T-helper 22 cell (primary cell): ENCODE measurements at regions not wholly inside any gene's neighbourhood (a gene's known extent, or its start where the extent isn't known, plus 50 kb on each side); places are given as distances from the start of the nearest gene placed in this dataset.
"Not testable (repeated sequence)": the region's sequence is repeated elsewhere in the genome, so short reads cannot be mapped to it uniquely, and the experiment has no call there.

Experiments used
- DNase-seq: peaks from one replicate; pipeline ENCODE4 v3.0.0-alpha.2; 2020; ENCODE audit warnings: low read depth

GRCh38 chr6:151671195-151671594 lies 136.3 kb upstream of the ESR1 start:
- DNase-seq, result no peak

DNA sequence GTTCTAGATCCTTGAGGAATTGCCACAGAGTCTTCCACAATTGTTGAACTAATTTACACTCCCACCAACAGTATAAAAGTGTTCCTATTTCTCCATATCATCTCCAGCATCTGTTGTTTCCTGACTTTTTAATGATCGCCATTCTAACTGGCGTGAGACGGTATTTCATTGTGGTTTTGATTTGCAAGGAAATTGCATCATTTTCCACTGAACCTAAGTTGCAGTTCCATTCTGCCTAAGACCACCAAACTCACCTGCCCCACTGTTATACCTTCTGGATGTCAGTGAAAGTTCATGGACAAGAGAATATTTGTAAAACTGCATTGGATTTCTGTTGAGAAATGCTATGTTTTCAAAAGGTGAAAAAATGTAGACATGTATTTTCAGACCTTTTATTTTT lies 132.9 kb upstream of the ESR1 start:
- no peak for DNase-seq

DNA sequence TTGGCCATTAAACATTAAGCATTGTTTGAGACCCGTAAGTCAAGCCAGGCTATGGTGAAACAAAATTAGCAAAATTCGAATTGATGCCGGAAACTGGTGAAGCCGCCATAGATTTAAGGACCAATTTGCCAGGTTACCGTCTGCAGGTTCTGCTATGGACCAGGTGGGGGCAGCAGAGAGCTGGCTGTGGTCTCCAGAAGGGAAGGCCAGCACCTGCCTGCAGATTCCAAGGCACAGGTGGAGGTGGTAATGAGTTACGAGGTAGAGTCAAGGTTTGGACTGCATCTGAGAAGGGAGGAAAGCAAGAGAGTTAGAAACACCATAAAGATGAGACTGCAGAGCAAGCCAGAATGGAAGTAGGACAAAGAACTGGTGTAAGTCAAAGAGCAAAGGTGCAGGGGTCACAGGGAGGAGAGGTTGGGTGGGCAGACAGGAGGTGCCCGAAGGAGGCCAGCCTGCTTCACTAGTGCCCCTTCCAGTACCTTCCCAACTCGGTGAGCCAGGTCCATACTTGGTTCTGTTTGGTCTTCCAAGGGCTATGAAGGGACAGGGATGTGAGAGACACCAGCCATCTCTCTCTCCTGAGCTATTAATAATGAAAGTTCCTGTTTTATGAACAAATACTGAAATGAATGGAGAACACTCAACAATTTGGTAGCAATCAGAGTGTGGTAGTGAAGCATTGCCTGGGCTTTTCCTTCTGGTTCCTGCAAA lies 131.6 kb upstream of the ESR1 start:
- DNase-seq, result peak; percentile 6

- DNase-seq, result no peak
Measured at GRCh38 chr6:151676460-151676945, 131.0 kb upstream of the ESR1 start.

DNA sequence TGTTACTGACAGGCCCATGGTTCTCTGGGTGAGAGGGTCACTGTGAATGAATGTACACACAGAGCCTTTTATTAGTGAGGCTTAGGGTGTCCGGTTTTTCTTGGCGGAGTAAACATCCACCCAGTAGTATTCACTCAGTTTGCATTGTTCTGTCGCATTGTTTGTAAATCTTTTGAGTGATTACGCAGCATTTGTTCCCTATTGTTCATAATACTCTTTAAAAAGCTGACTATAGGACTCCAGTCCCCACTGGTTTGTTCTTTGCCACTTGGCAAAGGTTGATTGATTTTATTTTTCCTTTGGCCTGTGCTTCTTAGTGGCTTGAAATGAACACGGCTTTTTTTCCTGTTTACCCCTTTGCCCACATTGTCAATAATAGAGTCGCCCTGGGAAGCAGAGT lies 130.1 kb upstream of the ESR1 start:
- DNase-seq, result no peak

DNA sequence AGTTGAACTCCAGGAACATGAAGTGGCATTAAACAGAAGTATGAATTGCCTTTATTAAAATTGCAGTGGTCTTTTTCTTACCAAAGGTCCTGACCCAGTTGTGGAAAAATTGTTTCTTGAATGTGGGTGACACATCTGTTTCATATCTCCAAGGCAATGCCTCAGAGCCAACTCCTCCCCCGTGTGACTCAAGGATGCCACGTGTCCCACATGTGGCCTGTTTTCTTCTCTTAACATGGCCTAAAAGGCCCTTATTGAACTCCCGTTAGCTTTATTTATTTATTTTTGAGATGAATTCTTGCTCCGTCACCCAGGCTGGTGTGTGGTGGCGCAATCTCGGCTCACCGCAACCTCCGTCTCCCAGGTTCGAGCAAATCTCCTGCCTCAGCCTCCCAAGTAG lies 128.4 kb upstream of the ESR1 start:
- no peak for DNase-seq

GRCh38 chr6:151679941-151680340 lies 127.5 kb upstream of the ESR1 start:
- DNase-seq, result no peak

DNA sequence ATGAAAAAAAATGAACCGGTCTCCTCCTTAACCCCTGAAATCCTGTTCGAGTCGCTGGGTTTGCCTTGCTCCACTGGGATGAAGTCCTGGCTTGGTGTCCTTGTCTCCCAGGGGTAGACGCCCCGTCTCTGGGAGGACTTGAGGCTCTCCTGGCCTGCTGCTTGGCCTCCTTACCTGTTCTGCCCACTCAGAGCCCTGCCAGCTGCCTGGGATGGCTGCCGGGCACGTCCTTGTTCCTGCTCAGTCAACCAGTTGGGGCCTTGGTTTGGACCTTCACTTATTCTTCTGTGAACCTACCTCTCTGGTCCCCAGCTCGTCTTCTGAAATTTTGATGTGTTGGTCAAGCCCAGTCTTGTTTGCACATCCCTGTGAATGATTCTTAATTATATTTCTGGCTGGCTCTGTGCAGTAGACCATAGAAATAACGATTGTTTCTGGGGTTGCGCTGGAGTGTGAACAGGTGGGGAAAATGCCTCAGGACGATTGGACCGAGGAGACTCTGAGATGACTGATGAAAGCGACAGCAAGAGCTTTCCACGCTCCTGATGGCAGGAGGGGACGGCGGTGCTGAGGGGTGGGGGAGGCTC lies 126.5 kb upstream of the ESR1 start:
- no peak for DNase-seq

GRCh38 chr6:151681433-151682059 lies 125.9 kb upstream of the ESR1 start:
- DNase-seq, result no peak

GRCh38 chr6:151682251-151682650 lies 125.2 kb upstream of the ESR1 start:
- DNase-seq, result no peak

DNA sequence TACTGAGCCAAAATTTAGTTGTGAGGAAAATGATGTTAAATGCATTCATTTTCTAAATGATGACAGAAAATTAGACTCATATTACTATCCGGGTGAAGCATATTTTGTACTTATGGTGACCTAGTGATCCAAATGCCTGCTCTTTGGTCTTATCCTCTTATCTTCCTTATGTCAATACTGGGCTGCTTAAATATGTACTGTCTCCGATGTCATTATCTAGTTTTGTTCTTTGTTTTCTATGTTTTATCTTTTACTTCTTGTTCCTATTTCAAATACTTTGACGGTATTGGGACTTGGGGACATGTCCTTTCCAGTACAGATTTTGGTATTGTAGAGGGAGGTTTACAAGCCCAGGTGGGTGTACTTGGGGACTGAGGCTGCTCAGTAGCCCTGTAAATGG lies 124.6 kb upstream of the ESR1 start:
- DNase-seq, result no peak

DNA sequence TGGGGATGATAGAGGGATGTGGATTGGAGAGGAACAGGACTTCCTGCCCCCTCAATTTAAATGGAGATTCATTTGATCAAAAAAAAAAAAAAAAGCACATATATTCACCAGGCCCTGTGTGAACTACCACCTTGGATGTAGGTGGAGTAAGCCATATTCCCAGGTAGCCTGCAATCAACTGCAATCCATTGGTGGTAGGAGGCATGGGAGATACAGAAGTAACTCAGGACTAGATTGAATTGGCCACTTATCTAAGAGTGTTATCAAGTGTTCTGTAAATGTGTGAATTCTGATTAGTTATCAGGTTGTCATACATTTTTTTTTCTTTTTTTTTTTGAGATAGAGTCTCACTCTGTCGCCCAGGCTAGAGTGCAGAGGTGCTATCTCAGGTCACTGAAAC lies 124.1 kb upstream of the ESR1 start:
- DNase-seq, result no peak

DNA sequence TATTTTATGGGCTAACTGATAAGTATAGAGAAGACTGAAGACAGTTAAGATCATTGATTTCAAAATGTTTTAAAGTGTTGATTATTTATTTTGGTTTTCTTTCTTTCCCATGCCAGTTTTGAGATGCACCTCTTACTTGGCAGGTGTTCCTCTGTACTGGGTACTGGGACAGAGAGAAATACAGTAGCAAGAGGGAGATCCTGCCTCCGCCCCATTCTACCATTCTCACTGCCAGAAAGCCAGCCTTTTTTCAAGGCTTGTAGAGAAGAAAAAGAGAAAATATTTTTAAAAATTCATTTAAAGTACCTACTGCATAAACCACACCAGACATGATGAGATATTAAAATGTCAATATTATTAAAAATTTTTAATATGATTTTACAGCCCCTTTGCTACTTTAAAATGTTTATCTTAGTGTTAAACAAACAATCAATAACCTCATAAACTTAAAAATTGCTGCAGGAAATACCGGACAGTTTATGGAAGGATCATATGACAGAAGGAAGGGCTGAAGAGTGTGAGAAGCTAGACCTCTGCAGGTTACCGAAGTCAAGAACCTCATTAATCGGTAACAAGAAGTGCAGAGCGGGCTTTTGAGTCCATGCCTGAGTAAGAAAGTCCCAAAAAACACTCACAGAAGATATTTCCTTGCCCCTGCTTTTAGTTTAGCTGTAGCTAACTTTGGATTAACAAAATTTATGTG lies 117.8 kb upstream of the ESR1 start:
- no peak for DNase-seq

GRCh38 chr6:151690303-151690702 lies 117.2 kb upstream of the ESR1 start:
- no peak for DNase-seq

GRCh38 chr6:151690768-151691562 lies 116.5 kb upstream of the ESR1 start:
- DNase-seq, result no peak

- DNase-seq, result no peak
Measured at GRCh38 chr6:151692216-151692615, 115.3 kb upstream of the ESR1 start.

DNA sequence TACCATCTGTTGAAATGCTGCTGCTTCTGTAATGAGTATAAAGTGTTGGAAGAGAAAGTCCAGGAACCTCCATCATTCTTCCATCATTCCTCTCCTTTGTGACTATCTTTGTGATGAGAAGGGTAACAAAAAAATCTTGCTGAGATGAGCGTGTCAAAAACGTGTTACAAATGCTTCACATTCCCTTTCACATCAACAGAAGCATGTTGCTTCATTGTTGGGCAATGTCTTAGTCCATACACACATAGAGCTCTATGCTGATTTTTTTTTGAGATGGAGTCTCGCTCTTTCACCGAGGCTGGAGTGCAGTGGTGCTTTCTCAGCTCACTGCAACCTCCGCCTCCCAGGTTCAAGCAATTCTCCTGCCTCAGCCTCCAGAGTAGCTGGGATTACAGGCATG lies 114.1 kb upstream of the ESR1 start:
- DNase-seq, result no peak

GRCh38 chr6:151695156-151695555 lies 112.3 kb upstream of the ESR1 start:
- no peak for DNase-seq

DNA sequence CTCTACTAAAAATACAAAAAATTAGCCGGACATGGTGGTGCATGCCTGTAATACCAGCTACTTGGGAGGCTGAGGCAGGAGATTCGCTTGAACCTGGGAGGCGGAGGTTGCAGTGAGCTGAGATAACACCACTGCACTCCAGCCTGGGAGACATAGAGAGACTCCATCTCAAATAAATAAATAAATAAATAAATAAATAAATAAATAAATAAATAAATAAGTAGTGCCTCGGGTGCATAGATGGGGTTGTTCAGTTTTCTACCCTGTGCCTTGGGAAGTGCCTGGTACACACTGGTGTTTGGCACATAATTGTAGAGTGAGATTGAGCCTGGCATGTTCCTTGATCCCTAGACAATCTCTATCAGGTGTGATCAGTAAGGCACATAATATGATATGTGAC lies 111.2 kb upstream of the ESR1 start:
- not testable (repeated sequence) for DNase-seq

DNA sequence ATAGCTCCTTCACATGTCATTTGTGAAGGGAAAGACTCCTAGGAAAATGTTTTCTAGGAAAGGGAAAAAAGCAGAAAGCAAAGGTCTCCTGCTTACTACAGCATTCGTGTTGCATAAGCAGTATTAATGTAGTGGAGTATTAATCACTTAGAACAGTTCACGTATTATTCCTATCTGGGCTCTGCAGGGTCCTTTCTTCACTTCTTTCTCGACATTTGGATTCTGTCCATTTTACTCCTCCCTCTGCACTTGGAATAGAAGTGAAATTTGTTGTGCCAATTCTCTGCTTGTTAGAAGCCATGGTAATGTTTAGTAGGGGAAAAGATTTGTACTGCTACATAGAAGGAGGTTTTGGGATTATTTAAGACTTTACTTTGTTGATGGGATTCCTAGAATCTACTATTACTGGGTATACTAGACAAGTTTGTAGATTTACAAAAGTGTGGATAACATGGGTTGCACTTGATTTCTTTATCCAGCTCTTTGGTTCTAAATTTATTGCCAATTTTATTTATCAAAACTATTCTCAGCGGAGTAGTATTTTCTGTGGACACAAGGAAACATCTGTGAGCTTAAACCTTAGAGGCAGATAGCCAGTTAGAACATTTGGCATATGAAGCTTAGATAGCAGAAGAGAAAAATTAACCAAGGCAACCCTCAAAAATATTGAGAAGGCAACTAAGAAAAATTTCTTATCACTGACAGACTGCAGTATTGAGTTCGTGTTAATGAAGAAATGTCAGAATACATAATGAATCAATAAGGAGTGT lies 108.4 kb upstream of the ESR1 start:
- DNase-seq, result no peak

GRCh38 chr6:151699719-151700118 lies 107.8 kb upstream of the ESR1 start:
- DNase-seq, result no peak
